ENCODE measurements at regions not wholly inside any gene's neighbourhood (a gene's known extent, or its start where the extent isn't known, plus 50 kb on each side); places are given as distances from the start of the nearest gene placed in this dataset.

DNA sequence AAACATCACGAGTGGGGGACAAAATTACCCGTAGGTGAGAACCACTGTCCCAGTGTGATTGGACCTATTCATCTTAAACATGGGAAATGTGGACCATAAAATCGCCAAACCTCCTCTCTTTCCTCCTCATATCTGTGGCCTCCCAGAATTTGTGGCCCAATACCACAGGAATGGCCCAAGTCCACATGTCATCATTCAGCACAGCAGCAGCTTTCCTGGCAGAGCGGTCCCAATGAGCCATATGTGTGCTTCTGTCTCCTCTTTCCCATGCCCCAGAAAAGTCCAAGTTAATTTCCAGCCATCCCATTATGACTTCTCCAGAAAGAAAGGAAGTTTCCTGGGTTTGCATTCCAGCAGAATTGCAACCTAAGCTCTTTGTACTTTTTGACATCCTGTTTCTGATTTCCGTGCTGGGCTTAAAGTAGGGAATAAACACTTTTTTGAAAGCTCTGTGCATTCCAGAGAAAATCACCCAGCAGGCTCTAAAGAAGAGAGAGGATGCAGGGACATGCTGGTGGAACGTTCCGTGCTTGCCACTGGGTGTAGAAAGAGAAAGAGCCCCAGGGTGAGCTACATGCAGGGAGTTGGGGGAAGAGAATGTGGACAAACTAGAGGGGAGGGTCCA, 259.4 kb upstream of the PROK2 start:
- WGBS, 2 donors (ENCODE audit: low coverage in 1 of 2), result 62 to 73% methylated on average over 5 to 7 of the region's 7 CpGs
- no peak overlapping the region for H3K4me3 ChIP-seq
- TF ChIP-seq, protein P1, sequence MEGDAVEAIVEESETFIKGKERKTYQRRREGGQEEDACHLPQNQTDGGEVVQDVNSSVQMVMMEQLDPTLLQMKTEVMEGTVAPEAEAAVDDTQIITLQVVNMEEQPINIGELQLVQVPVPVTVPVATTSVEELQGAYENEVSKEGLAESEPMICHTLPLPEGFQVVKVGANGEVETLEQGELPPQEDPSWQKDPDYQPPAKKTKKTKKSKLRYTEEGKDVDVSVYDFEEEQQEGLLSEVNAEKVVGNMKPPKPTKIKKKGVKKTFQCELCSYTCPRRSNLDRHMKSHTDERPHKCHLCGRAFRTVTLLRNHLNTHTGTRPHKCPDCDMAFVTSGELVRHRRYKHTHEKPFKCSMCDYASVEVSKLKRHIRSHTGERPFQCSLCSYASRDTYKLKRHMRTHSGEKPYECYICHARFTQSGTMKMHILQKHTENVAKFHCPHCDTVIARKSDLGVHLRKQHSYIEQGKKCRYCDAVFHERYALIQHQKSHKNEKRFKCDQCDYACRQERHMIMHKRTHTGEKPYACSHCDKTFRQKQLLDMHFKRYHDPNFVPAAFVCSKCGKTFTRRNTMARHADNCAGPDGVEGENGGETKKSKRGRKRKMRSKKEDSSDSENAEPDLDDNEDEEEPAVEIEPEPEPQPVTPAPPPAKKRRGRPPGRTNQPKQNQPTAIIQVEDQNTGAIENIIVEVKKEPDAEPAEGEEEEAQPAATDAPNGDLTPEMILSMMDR (IDR thresholded peaks at IDR 0.05), result no peak
- TF ChIP-seq POLR2A (IDR thresholded peaks at IDR 0.05) (no peak), EP300 (IDR thresholded peaks at IDR 0.05) (no peak), POLR2AphosphoS5 (IDR thresholded peaks at IDR 0.05) (no peak)
- no peak for ATAC-seq
- H3K4me1 ChIP-seq, result peaks cover 0 to 10% (median 0%) of the 10 kb centered on the region in 3 donors
- H3K36me3 ChIP-seq, result no peaks in the 10 kb centered on the region
- no peaks in the 10 kb centered on the region for H3K9me3 ChIP-seq
- no peaks in the 10 kb centered on the region for H3K27me3 ChIP-seq
- no peak overlapping the region for H3K27ac ChIP-seq

DNA sequence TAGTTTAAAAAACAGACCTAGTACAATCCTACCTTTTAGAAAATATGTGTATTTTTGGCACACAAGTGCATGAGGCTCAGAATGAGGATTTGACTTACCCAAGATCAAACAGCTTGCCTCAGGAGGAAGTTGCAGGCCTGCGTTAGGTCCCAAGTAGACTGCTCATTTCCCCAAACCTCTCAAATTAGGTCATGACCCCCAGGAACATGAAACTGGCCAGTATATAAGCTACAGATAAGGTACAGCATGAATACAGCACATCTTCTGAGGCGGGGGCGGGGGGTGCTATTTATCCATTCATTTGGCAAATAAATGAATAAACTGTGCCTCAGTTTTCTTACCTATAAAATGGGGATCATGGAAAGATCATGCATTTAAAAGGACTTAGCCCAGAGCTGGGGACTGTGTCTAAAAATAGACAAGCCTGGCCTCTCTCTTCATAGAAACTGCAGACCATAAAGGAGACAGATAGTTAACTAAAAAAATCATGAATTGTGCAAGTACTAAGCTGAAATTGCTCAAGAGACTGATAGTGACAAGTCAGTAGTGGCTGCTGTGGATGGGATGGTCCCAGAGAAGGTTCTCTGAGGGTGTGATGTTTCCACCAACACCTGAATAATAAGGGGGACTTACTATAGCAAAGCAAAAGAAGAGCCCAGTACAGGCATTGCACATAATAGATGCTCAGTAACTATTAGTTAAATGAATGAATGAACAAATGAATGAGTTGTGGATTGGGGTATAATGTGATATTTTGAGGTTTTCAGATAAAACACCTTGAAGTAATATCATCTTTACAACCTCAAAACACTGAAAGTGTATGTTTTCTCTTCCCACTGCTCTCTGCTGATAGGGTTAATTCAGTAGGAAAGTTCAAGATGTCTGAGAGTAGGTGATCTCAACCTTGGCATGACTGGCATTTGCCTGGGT, 258.5 kb upstream of the PROK2 start:
- Histone ChIP-seq H3K27ac (no peak overlapping the region), H3K36me3 (no peaks in the 10 kb centered on the region), H3K9me3 (no peaks in the 10 kb centered on the region), H3K4me3 (no peak overlapping the region), H3K27me3 (no peaks in the 10 kb centered on the region), H3K4me1 (peaks cover 0 to 10% (median 0%) of the 10 kb centered on the region in 3 donors)
- no peak for ATAC-seq
- 95% methylated on average over 2 of the region's 3 CpGs; no CpG with 5 or more reads in 1 of the 2 donors for WGBS, 2 donors (ENCODE audit: low coverage in 1 of 2)
- TF ChIP-seq POLR2A (IDR thresholded peaks at IDR 0.05), result no peak

DNA sequence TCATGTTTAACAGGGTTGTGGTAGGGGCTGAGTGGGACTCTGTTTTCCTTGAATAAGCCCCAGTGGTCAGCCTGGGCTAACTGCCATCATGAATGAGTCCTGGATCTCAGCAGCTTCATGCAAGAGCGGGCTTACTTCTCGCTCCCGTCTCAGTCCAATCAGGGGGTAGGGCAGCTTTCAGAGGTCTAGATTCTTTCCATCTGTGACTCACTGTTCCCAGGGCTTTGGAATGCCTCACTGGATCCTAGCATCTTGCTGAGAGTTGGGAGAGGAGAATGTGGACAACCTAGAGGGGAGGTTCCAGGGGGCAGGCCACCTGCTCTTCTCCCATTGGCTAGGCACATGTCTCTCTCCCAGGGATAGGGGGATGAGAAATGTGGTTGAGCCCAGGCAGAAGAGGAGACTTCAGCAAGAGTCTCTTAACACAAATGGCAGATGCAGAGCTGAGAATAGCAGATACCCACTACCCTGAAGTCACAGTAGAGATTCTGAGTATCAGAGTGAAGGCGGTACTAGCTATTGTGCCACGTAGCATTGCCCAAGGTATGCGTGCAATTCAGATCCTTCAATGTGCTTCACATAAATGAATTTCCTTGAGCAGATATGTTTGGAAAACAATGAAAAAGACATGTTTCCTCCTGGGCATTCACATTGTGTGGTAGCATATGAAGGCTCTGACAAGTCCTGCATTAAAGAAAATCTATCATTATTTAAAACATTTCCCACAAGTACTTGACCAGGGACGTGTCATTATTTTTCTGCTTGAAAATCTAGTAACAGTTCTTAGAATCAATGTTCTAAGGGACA, 257.7 kb upstream of the PROK2 start:
- H3K27ac ChIP-seq, result no peak overlapping the region
- H3K4me3 ChIP-seq, result no peak overlapping the region
- no peaks in the 10 kb centered on the region for H3K9me3 ChIP-seq
- WGBS, 2 donors (ENCODE audit: low coverage in 1 of 2), result 65 to 88% methylated on average over 1 to 3 of the region's 7 CpGs
- no peaks in the 10 kb centered on the region for H3K27me3 ChIP-seq
- TF ChIP-seq POLR2A (IDR thresholded peaks at IDR 0.05) (no peak), POLR2AphosphoS5 (IDR thresholded peaks at IDR 0.05) (no peak), EP300 (IDR thresholded peaks at IDR 0.05) (no peak)
- ATAC-seq, result peak; percentile 45
- no peaks in the 10 kb centered on the region for H3K36me3 ChIP-seq
- H3K4me1 ChIP-seq, result peaks cover 0 to 10% (median 0%) of the 10 kb centered on the region in 3 donors

DNA sequence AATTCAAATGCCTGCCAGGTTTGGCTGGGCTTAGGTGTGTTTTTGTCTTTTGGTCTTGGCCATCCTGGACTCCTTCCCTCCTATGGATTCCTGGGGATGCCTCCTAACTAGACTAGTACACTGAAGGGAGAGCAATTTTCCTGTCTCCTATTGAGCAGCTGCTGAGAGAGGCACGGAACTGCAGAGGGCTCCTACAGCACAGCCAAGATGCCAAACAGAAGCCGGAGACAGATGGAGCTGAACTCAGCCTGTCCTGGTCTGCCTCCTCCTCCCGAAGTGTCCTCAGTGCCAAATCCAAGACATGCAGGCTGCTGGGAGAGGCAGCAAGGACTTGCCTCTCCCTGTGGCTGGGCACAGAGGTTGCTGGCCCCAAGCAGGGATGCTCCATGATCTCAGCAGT, 256.6 kb upstream of the PROK2 start:
- no peaks in the 10 kb centered on the region for H3K27me3 ChIP-seq
- no peaks in the 10 kb centered on the region for H3K36me3 ChIP-seq
- peaks cover 0 to 10% (median 0%) of the 10 kb centered on the region in 3 donors for H3K4me1 ChIP-seq
- ATAC-seq, result peak; percentile 71
- no peak for TF ChIP-seq EP300 (IDR thresholded peaks at IDR 0.05)
- TF ChIP-seq, protein P1 (IDR thresholded peaks at IDR 0.05), result peak in 2 of 4 experiments; percentile 22 to 40
- no peak overlapping the region for H3K4me3 ChIP-seq
- no peaks in the 10 kb centered on the region for H3K9me3 ChIP-seq
- no CpG with 5 or more reads among the region's 3 CpGs for WGBS, 2 donors (ENCODE audit: low coverage in 1 of 2)
- no peak overlapping the region for H3K27ac ChIP-seq

DNA sequence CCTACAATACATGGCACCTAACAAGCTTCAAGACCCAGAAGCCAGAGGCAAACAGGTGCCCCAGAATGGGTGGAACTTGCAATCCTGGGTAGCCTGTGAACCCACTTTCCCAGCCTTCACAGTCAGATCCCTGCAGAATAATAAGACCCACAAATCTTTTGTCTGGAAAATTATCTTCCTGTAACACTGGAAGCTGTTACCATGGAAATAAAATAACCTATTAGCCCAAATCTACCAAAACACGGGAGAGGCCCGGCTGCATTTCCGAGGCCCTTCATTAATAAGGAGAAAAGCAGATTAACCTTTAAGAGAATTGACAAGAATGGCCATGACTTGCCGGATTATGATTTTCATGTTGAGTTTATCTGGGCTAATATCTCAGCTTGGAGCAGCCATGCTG, 256.1 kb upstream of the PROK2 start:
- Histone ChIP-seq H3K27ac (no peak overlapping the region), H3K9me3 (no peaks in the 10 kb centered on the region), H3K4me3 (no peak overlapping the region), H3K36me3 (no peaks in the 10 kb centered on the region), H3K27me3 (no peaks in the 10 kb centered on the region), H3K4me1 (peaks cover 0 to 10% (median 0%) of the 10 kb centered on the region in 3 donors)
- 65 to 90% methylated on average over 3 to 4 of the region's 4 CpGs for WGBS, 2 donors (ENCODE audit: low coverage in 1 of 2)
- no peak for ATAC-seq
- TF ChIP-seq POLR2A (IDR thresholded peaks at IDR 0.05) (no peak), EP300 (IDR thresholded peaks at IDR 0.05) (no peak), POLR2AphosphoS5 (IDR thresholded peaks at IDR 0.05) (no peak)
- TF ChIP-seq, protein P1 (IDR thresholded peaks at IDR 0.05), result no peak

Data from gastroesophageal sphincter (tissue), 4 donors.